ENCODE measurements at regions not wholly inside any gene's neighbourhood (a gene's known extent, or its start where the extent isn't known, plus 50 kb on each side); places are given as distances from the start of the nearest gene placed in this dataset.

DNA sequence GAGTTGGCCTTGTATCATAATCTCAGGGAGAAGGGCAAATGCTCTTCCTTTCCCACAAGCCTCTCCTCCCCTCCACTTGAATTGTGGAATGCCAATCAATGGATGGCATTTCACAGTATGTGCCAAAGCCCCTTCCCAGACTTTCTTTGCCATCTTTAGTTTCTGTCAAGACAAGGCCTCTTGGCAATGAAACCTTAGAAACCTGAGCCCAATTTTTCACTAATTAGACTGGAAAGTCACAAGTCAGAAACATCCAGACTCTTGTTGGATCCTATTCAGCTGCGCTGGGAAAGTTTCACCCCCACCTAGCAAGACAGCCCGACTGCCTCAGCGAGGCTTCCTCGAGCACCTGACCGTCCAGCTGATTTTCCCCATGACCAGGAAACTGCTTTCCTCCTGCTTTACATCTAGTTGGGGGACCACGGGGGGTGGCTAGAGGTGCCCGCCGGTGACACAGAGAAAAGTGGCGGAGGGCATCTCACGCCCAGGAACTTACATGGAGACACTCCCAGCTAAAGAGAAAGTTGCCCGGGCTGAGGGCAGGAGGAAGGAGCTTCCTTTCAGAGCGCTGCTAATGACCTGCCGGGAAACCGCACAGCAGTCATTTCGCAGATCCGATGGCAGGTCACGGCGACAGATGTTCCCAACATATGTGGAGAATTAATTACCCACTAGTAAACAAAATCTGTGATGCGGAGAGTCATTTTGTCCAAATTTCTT lies 302.6 kb upstream of the RRP15 start:
- intact Hi-C loops (cut with DNase I) = no loop called here
- no peaks in the 10 kb centered on the region for H3K4me1 ChIP-seq (ENCODE audit: control insufficient read depth in 2 of 3, insufficient read depth in 2 of 3, low read depth in 1 of 3, low read length in 3 of 3)
- no peak overlapping the region for H3K4me3 ChIP-seq (ENCODE audit: low read length in 3 of 3)
- no peaks in the 10 kb centered on the region for H3K9me3 ChIP-seq (ENCODE audit: control insufficient read depth in 2 of 3, insufficient read depth in 1 of 3, low read length in 3 of 3)
- TF ChIP-seq, protein P1, sequence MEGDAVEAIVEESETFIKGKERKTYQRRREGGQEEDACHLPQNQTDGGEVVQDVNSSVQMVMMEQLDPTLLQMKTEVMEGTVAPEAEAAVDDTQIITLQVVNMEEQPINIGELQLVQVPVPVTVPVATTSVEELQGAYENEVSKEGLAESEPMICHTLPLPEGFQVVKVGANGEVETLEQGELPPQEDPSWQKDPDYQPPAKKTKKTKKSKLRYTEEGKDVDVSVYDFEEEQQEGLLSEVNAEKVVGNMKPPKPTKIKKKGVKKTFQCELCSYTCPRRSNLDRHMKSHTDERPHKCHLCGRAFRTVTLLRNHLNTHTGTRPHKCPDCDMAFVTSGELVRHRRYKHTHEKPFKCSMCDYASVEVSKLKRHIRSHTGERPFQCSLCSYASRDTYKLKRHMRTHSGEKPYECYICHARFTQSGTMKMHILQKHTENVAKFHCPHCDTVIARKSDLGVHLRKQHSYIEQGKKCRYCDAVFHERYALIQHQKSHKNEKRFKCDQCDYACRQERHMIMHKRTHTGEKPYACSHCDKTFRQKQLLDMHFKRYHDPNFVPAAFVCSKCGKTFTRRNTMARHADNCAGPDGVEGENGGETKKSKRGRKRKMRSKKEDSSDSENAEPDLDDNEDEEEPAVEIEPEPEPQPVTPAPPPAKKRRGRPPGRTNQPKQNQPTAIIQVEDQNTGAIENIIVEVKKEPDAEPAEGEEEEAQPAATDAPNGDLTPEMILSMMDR (IDR thresholded peaks at IDR 0.05; ENCODE audit: borderline replicate concordance, extremely low read depth, insufficient read depth) = no peak
- no peak for FAIRE-seq
- H3K36me3 ChIP-seq (ENCODE audit: control insufficient read depth in 2 of 3, insufficient read depth in 3 of 3, low read length in 3 of 3) = no peaks in the 10 kb centered on the region
- no peak overlapping the region for H3K27ac ChIP-seq (ENCODE audit: low read depth in 2 of 2, low read length in 2 of 2)
- peak in 2 of 5 donors; percentile 23 to 35 for DNase-seq
- H3K9ac ChIP-seq (ENCODE audit: low read length in 3 of 3) = no peak overlapping the region
- no peaks in the 10 kb centered on the region for H3K27me3 ChIP-seq (ENCODE audit: control insufficient read depth, insufficient read depth, low read length)

DNA sequence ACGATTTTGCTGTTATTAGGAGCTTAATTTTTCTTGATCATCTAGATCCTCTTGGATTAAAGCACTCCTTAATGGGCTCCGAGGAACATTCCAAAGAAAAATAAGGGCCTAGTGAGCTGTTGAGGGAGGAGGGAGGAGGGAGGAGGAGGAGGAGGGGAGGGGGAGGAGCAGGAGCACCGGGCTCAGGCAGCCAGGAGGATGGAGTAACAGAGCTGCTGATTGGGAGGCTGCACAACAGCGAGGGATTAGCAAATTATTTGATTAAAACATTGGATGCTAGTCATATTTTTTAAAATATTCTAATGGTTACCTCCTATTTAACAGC lies 302.1 kb upstream of the RRP15 start:
- H3K27me3 ChIP-seq (ENCODE audit: control insufficient read depth, insufficient read depth, low read length) = no peaks in the 10 kb centered on the region
- intact Hi-C loops (cut with DNase I) = no loop called here
- no peaks in the 10 kb centered on the region for H3K36me3 ChIP-seq (ENCODE audit: control insufficient read depth in 2 of 3, insufficient read depth in 3 of 3, low read length in 3 of 3)
- no peaks in the 10 kb centered on the region for H3K9me3 ChIP-seq (ENCODE audit: control insufficient read depth in 2 of 3, insufficient read depth in 1 of 3, low read length in 3 of 3)
- TF ChIP-seq, protein P1 (IDR thresholded peaks at IDR 0.05; ENCODE audit: borderline replicate concordance, extremely low read depth, insufficient read depth) = no peak
- H3K9ac ChIP-seq (ENCODE audit: low read length in 3 of 3) = no peak overlapping the region
- FAIRE-seq (no peak), DNase-seq (peak in 1 of 5 donors; percentile 21)
- no peaks in the 10 kb centered on the region for H3K4me1 ChIP-seq (ENCODE audit: control insufficient read depth in 2 of 3, insufficient read depth in 2 of 3, low read depth in 1 of 3, low read length in 3 of 3)
- H3K4me3 ChIP-seq (ENCODE audit: low read length in 3 of 3) = no peak overlapping the region
- no peak overlapping the region for H3K27ac ChIP-seq (ENCODE audit: low read depth in 2 of 2, low read length in 2 of 2)

DNA sequence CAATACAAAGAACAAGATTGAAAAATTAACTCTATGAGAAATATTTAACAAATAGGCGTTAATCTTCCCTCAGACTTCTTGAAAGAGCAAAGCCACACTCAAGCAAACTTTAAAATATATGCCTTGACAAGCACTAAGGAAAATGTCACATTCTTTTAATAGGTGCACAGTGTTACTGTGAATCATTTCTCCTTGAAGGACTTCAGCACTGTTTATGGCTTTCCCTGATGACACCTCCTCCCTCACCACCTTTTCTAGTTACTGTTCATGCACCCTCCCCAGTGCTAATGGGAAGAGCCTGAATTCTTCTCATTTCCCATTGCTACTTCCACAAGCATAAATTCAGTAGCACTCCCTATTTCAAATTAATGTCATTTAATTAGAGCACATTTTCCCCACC lies 299.5 kb upstream of the RRP15 start:
- Histone ChIP-seq H3K9me3 (ENCODE audit: control insufficient read depth in 2 of 3, insufficient read depth in 1 of 3, low read length in 3 of 3) (no peaks in the 10 kb centered on the region), H3K4me3 (ENCODE audit: low read length in 3 of 3) (no peak overlapping the region), H3K27me3 (ENCODE audit: control insufficient read depth, insufficient read depth, low read length) (no peaks in the 10 kb centered on the region), H3K36me3 (ENCODE audit: control insufficient read depth in 2 of 3, insufficient read depth in 3 of 3, low read length in 3 of 3) (no peaks in the 10 kb centered on the region), H3K4me1 (ENCODE audit: control insufficient read depth in 2 of 3, insufficient read depth in 2 of 3, low read depth in 1 of 3, low read length in 3 of 3) (no peaks in the 10 kb centered on the region), H3K27ac (ENCODE audit: low read depth in 2 of 2, low read length in 2 of 2) (no peak overlapping the region), H3K9ac (ENCODE audit: low read length in 3 of 3) (no peak overlapping the region)
- DNase-seq (peak in 1 of 5 donors; percentile 19), FAIRE-seq (no peak)
- intact Hi-C loops (cut with DNase I) = no loop called here
- TF ChIP-seq, protein P1 (IDR thresholded peaks at IDR 0.05; ENCODE audit: borderline replicate concordance, extremely low read depth, insufficient read depth) = no peak

DNA sequence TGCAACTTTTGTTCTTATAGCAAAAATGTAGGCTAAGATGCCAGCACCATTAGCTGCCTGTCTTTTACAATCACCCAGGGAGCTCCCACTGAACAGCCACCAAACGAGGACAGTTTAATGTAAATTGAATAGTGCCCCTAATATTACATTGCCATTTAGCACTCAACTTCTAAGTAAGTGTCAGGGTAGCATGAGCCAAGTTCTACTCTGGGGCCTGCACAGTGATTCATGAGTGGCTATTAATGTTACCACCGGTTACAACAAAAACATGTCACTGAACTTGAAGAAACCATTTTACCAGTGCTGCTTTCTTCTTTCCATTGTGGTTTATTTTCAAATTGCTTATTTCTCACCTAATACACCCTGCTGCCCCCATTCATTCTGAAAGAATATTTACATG lies 295.6 kb upstream of the RRP15 start:
- H3K4me3 ChIP-seq (ENCODE audit: low read length in 3 of 3) = no peak overlapping the region
- peaks cover 3% of the 10 kb centered on the region for H3K27me3 ChIP-seq (ENCODE audit: control insufficient read depth, insufficient read depth, low read length)
- no peak overlapping the region for H3K27ac ChIP-seq (ENCODE audit: low read depth in 2 of 2, low read length in 2 of 2)
- H3K4me1 ChIP-seq (ENCODE audit: control insufficient read depth in 2 of 3, insufficient read depth in 2 of 3, low read depth in 1 of 3, low read length in 3 of 3) = no peaks in the 10 kb centered on the region
- intact Hi-C loops (cut with DNase I) = no loop called here
- peak in 1 of 5 donors; percentile 18 for DNase-seq
- H3K9me3 ChIP-seq (ENCODE audit: control insufficient read depth in 2 of 3, insufficient read depth in 1 of 3, low read length in 3 of 3) = no peaks in the 10 kb centered on the region
- no peaks in the 10 kb centered on the region for H3K36me3 ChIP-seq (ENCODE audit: control insufficient read depth in 2 of 3, insufficient read depth in 3 of 3, low read length in 3 of 3)
- no peak overlapping the region for H3K9ac ChIP-seq (ENCODE audit: low read length in 3 of 3)
- TF ChIP-seq, protein P1 (IDR thresholded peaks at IDR 0.05; ENCODE audit: borderline replicate concordance, extremely low read depth, insufficient read depth) = no peak
- no peak for FAIRE-seq
